ENCODE measurements at regions not wholly inside any gene's neighbourhood (a gene's known extent, or its start where the extent isn't known, plus 50 kb on each side); places are given as distances from the start of the nearest gene placed in this dataset.
"Not testable (repeated sequence)": the region's sequence is repeated elsewhere in the genome, so short reads cannot be mapped to it uniquely, and the experiment has no call there.

GRCh38 chrX:74063426-74064155 lies 211.1 kb upstream of the XIST start:
- no peak for DNase-seq

DNA sequence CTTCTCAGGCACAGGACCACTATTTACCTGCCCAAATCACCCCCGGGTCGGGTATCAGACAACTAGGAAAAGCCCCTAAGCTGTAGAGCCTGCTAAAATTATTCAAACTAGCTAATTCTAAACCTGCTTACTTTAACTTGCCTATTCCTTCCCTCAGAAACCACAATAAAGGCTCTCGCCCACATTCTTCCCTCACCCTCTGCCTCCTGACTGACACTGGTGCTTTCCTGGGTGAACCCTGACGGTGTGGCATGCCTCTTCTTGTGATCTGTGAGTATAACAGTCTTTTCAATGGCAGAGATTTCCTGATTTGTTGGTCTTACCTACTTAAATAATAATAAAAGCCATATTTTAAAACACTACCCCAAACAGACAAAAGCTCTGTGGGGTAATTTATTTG lies 209.4 kb upstream of the XIST start:
- no peak for DNase-seq

DNA sequence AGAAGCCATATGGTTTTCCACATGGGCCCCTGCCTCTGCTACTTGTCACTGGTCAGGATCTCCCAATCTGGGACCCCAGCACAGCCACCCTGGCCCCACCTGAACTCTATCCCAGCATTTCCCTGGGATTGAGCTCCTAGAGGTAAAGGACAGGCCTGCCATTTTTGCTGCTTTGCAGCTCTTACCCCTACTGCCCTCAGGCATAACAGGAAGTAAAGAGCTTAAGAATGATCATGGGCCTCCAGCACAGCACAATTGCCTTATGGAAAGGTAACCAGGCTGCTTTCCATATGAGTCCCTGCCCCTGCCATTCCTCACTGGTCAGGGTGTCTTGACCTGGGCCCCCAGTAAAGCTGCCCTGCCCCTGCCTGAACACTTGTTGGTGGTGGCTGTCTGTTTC lies 196.6 kb upstream of the XIST start:
- no peak for DNase-seq

DNA sequence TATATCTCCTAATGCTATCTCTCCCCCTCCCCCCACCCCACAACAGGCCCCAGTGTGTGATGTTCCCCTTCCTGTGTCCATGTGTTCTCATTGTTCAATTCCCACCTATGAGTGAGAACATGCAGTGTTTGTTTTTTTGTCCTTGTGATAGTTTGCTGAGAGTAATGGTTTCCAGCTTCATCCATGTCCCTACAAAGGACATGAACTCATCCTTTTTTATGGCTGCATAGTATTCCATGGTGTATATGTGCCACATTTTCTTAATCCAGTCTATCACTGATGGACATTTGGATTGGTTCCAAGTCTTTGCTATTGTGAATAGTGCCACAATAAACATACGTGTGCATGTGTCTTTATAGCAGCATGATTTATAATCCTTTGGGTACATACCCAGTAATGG lies 181.6 kb upstream of the XIST start:
- DNase-seq, result not testable (repeated sequence)

DNA sequence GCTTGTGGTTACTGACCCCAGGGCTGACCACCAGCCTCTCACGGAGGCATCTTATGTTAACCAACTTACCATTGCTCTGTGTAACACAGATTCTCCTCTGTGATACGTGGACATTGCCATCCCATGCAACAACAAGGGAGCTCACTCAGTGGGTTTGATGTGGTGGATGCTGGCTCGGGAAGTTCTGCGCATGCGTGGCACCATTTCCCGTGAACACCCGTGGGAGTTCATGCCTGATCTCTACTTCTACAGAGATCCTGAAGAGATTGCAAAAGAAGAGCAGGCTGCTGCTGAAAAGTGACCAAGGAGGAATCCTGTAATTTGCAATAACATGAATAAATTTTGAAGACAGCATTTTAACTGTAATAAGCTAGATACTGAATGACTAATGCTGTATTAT lies 179.0 kb upstream of the XIST start:
- not testable (repeated sequence) for DNase-seq

GRCh38 chrX:74030766-74031165 lies 178.3 kb upstream of the XIST start:
- DNase-seq, result not testable (repeated sequence)

DNA sequence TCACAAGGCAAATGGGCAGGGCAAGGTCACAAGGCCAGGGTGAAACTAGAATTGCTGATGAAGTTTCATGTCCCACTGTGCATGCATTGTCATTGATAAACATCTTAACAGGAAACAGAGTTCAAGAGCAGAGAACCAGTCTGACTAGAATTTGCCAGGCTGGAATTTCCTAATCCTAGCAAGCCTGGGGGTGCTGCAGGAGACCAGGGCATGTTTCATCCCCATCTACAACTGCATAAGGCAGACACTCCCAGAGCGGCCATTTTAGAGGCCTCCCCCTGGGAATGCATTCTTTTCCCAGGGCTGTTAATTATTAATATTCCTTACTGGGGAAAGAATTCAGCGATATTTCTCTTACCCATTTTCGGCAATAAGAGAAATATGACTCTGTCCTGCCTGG lies 172.6 kb upstream of the XIST start:
- DNase-seq, result not testable (repeated sequence)

GRCh38 chrX:74023203-74023602 lies 170.7 kb upstream of the XIST start:
- DNase-seq, result no peak

DNA sequence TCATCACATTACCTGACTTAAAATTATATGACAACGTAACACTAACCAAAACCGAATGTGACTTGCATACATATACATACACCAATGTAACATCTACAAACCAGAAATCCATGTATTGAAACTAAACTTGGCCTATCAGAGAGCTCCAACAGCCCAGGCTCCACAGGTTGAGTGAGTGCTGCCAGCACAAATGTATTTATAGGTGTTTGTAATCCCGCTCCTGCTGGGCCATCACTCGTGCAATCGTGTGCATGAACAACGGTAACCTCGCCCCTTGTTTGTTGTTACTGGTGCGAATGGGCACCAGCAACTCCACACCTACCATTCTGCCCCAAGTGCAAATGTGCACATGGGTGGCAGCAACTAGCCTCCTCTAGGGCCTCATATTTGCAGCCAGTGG lies 165.7 kb upstream of the XIST start:
- DNase-seq, result no peak

- peak; percentile 1 for DNase-seq
These were observed 163.0 kb upstream of the XIST start for GRCh38 chrX:74015379-74016019.

DNA sequence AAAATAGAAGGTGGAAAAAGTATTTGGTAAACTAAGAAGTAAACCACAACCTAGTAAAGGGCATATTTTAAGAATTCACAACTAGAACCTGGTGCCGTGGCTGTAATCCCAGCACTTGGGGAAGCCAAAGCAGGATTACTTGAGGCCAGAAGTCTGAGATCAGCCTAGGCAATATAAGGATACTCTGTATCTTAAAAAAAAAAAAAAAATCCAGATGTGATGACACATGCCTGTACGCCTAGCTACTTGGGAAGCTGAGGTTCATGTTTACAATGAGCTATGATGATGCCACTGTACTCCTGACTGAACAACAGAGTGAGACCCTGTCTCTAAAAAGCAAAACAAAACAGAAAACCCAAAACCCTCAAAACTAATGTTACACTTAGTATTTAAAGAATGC lies 156.5 kb upstream of the XIST start:
- no peak for DNase-seq

GRCh38 chrX:73992019-73992418 lies 139.5 kb upstream of the XIST start:
- DNase-seq, result no peak

GRCh38 chrX:73987166-73987565 lies 134.7 kb upstream of the XIST start:
- DNase-seq, result no peak

DNA sequence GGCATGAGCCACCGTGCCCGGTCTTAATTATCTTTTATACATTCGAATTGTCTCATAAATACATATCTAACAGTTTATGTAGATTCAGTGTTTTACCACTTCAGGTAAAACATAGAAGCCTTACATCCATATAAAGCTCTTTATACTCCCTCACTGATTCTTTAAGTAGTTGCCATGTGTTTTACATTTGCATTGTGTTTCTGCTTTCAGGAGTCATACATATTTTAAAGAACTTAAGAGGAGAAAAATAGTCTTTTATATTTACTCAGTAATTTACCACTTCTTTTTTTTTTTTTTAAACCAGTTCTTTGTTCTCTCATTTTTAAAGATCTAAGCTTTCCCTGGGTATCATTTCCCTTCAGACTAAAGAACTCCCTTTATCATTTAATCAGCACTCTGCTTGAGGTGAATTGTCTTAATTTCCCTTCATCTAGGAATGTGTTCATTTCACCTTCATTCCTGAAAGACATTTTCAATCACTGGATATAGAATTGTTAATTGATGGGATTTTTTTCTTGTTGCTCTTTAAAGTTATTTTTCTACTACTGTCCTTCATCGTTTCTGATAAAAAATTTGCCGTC lies 127.1 kb upstream of the XIST start:
- DNase-seq, result no peak

GRCh38 chrX:73977542-73978169 lies 125.1 kb upstream of the XIST start:
- no peak for DNase-seq

DNA sequence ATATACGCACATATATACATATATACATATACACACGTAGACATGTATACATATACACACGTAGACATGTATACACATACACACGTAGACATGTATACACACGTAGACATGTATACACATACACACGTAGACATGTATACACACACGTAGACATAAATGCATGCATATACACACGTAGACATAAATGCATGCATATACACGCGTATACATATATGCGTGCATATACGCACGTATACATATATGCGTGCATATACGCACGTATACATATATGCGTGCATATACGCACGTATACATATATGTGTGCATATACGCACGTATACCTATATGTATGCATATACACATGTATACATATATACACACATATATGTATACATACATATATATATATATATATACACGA lies 114.9 kb upstream of the XIST start:
- DNase-seq, result not testable (repeated sequence)

GRCh38 chrX:73965833-73966232 lies 113.3 kb upstream of the XIST start:
- DNase-seq, result no peak

DNA sequence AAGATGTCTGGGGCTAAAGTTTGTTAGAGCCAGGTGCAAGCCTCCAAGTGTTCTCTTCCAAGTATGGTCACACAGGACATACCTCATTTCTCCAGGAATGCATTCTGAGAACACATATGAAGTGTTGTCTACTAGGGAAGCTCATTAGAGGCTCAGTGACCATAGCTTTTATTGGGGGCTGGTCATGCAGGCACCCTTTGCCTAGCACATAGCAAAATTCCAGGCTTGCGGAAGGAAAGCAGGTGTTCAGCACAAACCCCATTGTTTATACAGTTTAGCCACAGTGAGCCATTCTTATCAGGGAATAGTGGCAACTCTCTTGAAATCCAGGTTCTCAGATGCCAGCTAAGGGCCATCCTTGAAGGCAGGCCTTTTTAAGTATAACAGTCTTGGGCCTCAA lies 112.1 kb upstream of the XIST start:
- no peak for DNase-seq

DNA sequence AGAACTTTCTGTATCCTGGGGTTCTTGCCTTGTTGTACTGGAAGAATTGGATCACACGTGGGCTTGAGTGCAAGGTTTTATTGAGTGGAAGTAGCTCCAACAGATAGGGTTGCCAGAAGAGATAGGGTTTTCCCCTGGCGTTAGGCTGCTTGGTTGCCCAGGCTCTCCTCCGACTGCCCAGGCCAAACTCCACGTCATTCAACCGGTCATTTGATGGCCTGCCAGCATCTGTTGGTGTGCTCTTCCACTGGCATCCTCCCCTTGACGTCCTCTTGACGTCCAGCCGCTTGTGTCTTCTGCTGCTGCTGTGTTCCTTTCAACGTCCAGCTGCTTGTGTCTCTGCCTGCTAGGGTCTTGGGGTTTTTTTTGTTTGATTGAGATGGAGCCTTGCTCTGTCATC lies 111.2 kb upstream of the XIST start:
- DNase-seq, result no peak

GRCh38 chrX:73962948-73963347 lies 110.4 kb upstream of the XIST start:
- no peak for DNase-seq

DNA sequence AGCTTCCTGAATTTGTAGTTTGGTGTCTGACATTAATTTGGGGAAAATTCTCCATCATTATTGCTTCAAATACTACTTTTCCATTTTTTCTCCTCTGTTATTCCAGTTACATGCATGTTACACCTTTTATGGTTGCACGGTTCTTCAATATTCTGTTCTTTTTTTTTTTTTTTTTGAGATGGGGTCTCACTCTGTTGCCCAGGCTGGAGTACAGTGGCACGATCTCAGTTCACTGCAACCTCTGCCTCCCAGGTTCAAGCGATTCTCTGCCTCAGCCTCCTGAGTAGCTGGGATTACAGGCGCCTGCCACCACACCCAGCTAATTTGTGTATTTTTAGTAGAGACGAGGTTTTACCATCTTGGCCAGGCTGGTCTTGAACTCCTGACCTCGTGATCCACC lies 109.4 kb upstream of the XIST start:
- DNase-seq, result not testable (repeated sequence)

DNA sequence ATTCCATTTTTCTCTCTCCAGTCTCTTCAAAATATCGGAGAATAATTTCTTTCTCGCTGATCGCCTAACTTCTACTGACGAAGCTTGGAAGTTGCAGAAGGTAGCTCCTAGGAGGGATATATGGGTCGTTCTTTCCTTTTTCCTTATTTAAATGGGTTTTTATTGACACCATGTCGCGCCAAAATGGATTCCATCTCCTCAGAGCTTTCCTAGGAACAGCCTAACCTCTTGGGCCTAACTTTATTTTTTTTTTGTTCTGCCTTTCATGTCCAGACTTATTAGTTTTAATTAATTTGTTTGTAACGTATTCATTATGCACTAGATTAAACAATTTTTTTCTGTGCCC lies 92.0 kb upstream of the XIST start:
- DNase-seq, result no peak

DNA sequence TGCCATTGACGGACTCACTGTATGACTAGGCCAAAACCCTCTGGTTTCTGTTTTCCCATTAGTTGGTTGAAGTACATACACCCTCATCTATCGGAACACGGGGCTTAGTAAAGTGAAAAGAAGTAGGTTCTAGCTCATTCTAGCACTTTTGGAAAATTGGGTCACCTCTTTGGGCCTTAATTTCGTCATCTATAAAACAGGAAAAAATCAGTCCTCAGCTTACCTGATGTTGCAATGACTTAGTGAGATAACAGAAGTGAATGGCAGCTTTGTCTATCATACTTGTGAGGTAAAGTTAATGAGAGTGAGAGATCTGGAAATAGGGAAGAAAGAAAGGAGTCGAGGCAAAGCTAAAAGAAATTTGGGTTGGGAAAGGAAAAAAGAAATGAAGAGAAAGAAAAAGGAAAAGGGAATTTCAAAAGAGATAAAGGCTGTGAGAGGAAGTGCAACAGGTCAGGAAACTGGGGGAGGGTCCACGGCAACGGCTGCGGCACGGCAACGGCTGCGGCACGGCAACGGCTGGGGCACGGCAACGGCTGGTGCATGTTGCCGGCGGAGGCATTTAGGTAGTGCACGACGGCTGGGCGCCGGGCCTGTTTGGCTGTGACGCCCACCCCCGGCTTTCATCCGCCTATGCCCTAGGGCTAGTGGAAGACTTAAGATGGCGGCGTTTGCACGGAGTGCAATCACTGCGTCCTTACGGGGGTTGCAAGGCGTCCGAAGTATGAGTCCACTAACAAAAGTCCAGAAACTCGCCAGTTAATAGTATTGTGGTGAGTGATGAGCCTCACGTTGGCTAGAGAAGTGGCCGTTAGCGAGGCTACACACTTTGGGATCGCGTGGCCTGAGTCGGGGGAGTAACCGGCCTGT lies 91.4 kb upstream of the XIST start:
- DNase-seq, result peak; percentile 69
